SU-DHL-6 (cell line): ENCODE measurements at regions not wholly inside any gene's neighbourhood (a gene's known extent, or its start where the extent isn't known, plus 50 kb on each side); places are given as distances from the start of the nearest gene placed in this dataset.

Experiments
- H2AFZ ChIP-seq: fragments of 200-600 bp; sonication (generic); 2 replicates; pipeline ENCODE4 v1.6.1; 2014; ENCODE audit warnings: low read depth, mild to moderate bottlenecking, moderate library complexity, mixed read lengths, antibody characterized with exemption, low read length; ENCODE audit not compliant: severe bottlenecking
- H3F3A ChIP-seq: fragments of 200-600 bp; shearing (Covaris generic); 2 replicates; pipeline ENCODE4 v1.6.0; 2016; ENCODE audit warnings: antibody characterized with exemption, mild to moderate bottlenecking; ENCODE audit not compliant: insufficient read depth
- H3K27ac ChIP-seq: fragments of 200-600 bp; sonication (generic); 2 replicates; pipeline ENCODE4 v1.5.1; 2016; ENCODE audit warnings: low read depth, mild to moderate bottlenecking, low read length, moderate library complexity, mixed read lengths
- H3K27me3 ChIP-seq: fragments of 200-600 bp; sonication (generic), shearing (Covaris generic); 2 replicates; pipeline ENCODE4 v1.6.0; 2014; ENCODE audit warnings: mild to moderate bottlenecking, low read length
- H3K36me3 ChIP-seq: fragments of 200-600 bp; sonication (generic); 2 replicates; pipeline ENCODE4 v1.6.1; 2014; ENCODE audit warnings: mild to moderate bottlenecking, low read length, mixed read lengths
- H3K4me2 ChIP-seq: fragments of 300-600, 200-600 bp; shearing (Covaris generic), sonication (generic); 2 replicates; pipeline ENCODE4 v1.6.0; 2014; ENCODE audit warnings: low read length, low read depth, mild to moderate bottlenecking; ENCODE audit not compliant: poor library complexity, severe bottlenecking
- H3K4me3 ChIP-seq: fragments of 200-600 bp; sonication (generic); 2 replicates; pipeline ENCODE4 v1.5.1; 2014; ENCODE audit warnings: antibody characterized with exemption, low read length, mild to moderate bottlenecking, mixed read lengths; ENCODE audit not compliant: insufficient read depth, poor library complexity, severe bottlenecking
- H3K79me2 ChIP-seq: fragments of 200-600 bp; sonication (generic); 2 replicates; pipeline ENCODE4 v1.6.1; 2014; ENCODE audit warnings: mild to moderate bottlenecking, low read length, moderate library complexity; ENCODE audit not compliant: insufficient read depth
- H3K9ac ChIP-seq: fragments of 200-600 bp; sonication (generic); 2 replicates; pipeline ENCODE4 v1.7.0; 2014; ENCODE audit warnings: mild to moderate bottlenecking, low read length
- H3K9me2 ChIP-seq: fragments of 200-600 bp; sonication (generic); replicated peaks from 2 replicates; pipeline ENCODE4 v1.6.1; 2014; ENCODE audit warnings: low read length; ENCODE audit not compliant: insufficient read depth
- H3K9me3 ChIP-seq: fragments of 200-600 bp; sonication (generic); 2 replicates; pipeline ENCODE4 v1.6.1; 2014; ENCODE audit warnings: low read length, mixed read lengths; ENCODE audit not compliant: insufficient read depth
- H4K20me1 ChIP-seq: fragments of 200-600 bp; sonication (generic); 2 replicates; pipeline ENCODE4 v1.6.1; 2014; ENCODE audit warnings: low read depth, mild to moderate bottlenecking, antibody characterized with exemption, low read length, moderate library complexity, mixed read lengths
- CTCF ChIP-seq: fragments of 200-600 bp; sonication (generic); IDR thresholded peaks from one replicate; pipeline ENCODE4 v1.5.1; 2017; ENCODE audit warnings: antibody characterized with exemption, mild to moderate bottlenecking, low read length, moderate library complexity; ENCODE audit not compliant: insufficient read depth, poor library complexity, severe bottlenecking
- EZH2phosphoT487 ChIP-seq: fragments of 200-600 bp; sonication (generic), shearing (Covaris generic); conservative IDR thresholded peaks from 2 replicates; pipeline ENCODE4 v1.6.1; 2018; ENCODE audit warnings: mild to moderate bottlenecking, antibody characterized with exemption, low read length, moderate library complexity, mixed read lengths

GRCh38 chr11:81080476-81080875, 1639.6 kb upstream of the TENM4 start:
- no peak overlapping the region for H3K27ac ChIP-seq
- H3K27me3 ChIP-seq, result no peaks in the 10 kb centered on the region
- H3F3A ChIP-seq, result no peaks in the 10 kb centered on the region
- no peak overlapping the region for H3K4me2 ChIP-seq
- H3K9me2 ChIP-seq, result no peaks in the 10 kb centered on the region
- no peak overlapping the region for H3K4me3 ChIP-seq
- TF ChIP-seq EZH2phosphoT487, result no peak
- TF ChIP-seq CTCF, result no peak
- H3K9ac ChIP-seq, result no peak overlapping the region
- H3K79me2 ChIP-seq, result no peaks in the 10 kb centered on the region
- no peaks in the 10 kb centered on the region for H3K9me3 ChIP-seq
- H3K36me3 ChIP-seq, result no peaks in the 10 kb centered on the region
- no peak overlapping the region for H2AFZ ChIP-seq
- H4K20me1 ChIP-seq, result no peaks in the 10 kb centered on the region

GRCh38 chr11:81072273-81072672, 1631.4 kb upstream of the TENM4 start:
- H3K79me2 ChIP-seq, result no peaks in the 10 kb centered on the region
- H3K9me3 ChIP-seq, result no peaks in the 10 kb centered on the region
- H2AFZ ChIP-seq, result no peak overlapping the region
- H3K4me2 ChIP-seq, result no peak overlapping the region
- H3K9me2 ChIP-seq, result no peaks in the 10 kb centered on the region
- H4K20me1 ChIP-seq, result no peaks in the 10 kb centered on the region
- H3K9ac ChIP-seq, result no peak overlapping the region
- no peaks in the 10 kb centered on the region for H3F3A ChIP-seq
- H3K27ac ChIP-seq, result no peak overlapping the region
- no peaks in the 10 kb centered on the region for H3K27me3 ChIP-seq
- no peaks in the 10 kb centered on the region for H3K36me3 ChIP-seq
- no peak overlapping the region for H3K4me3 ChIP-seq
- TF ChIP-seq EZH2phosphoT487, result no peak
- TF ChIP-seq CTCF, result no peak

GRCh38 chr11:81071606-81072005, 1630.8 kb upstream of the TENM4 start:
- Histone ChIP-seq H3K27ac (no peak overlapping the region), H2AFZ (no peak overlapping the region)
- TF ChIP-seq CTCF (no peak), EZH2phosphoT487 (no peak)

GRCh38 chr11:81070948-81071347, 1630.1 kb upstream of the TENM4 start:
- Histone ChIP-seq H3K36me3 (no peaks in the 10 kb centered on the region), H3K79me2 (no peaks in the 10 kb centered on the region), H3K9me3 (no peaks in the 10 kb centered on the region), H3K4me3 (no peak overlapping the region), H3K9ac (no peak overlapping the region), H3K27ac (no peak overlapping the region), H3K4me2 (no peak overlapping the region), H4K20me1 (no peaks in the 10 kb centered on the region), H2AFZ (no peak overlapping the region), H3F3A (no peaks in the 10 kb centered on the region), H3K9me2 (no peaks in the 10 kb centered on the region), H3K27me3 (no peaks in the 10 kb centered on the region)
- TF ChIP-seq EZH2phosphoT487, result no peak
- no peak for TF ChIP-seq CTCF

More at GRCh38 chr11:81071606-81072005, 1630.8 kb upstream of the TENM4 start:
- H3K27me3 ChIP-seq, result no peaks in the 10 kb centered on the region
- no peaks in the 10 kb centered on the region for H3K9me3 ChIP-seq
- no peak overlapping the region for H3K9ac ChIP-seq
- no peak overlapping the region for H3K4me3 ChIP-seq
- no peaks in the 10 kb centered on the region for H4K20me1 ChIP-seq
- H3F3A ChIP-seq, result no peaks in the 10 kb centered on the region
- H3K4me2 ChIP-seq, result no peak overlapping the region
- H3K79me2 ChIP-seq, result no peaks in the 10 kb centered on the region
- H3K36me3 ChIP-seq, result no peaks in the 10 kb centered on the region
- no peaks in the 10 kb centered on the region for H3K9me2 ChIP-seq
